ENCODE measurements at regions not wholly inside any gene's neighbourhood (a gene's known extent, or its start where the extent isn't known, plus 50 kb on each side); places are given as distances from the start of the nearest gene placed in this dataset.

DNA sequence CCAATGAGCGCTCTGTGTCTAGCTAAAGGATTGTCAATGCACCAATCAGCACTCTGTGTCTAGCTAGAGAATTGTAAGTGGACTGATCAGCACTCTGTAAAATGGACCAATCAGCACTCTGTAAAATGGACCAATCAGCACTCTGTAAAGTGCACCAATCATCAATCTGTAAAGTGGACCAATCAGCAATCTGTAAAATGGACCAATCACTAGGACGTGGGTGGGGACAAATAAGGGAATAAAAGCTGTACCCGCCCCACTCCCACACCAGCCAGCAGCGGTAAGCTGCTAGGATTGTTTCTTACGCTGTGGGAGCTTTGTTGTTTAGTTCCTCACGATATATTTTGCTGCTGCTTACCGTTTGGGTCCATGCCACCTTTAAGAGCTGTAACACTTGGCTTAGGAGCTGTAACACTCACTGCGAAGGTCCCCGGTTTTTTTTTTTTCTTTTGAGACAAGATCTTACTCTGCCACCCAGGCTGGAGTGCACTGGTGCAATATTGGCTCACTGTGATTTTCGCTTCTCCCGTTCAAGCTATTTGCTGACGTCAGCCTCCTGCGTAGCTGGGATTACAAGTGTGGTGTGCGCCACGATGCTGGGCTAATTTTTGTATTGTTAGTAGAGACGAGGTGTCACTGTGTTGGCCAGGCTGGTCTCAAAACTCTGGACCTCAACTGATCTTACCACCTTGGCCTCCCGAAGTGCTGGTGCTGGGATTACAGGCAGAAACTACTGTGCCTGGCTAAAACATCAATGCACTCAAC, 184.8 kb downstream of the PTPN20 start:
- H3K36me3 Mint-ChIP-seq (ENCODE audit: low read depth) = no peaks in the 10 kb centered on the region
- no peak overlapping the region for H3K4me3 Mint-ChIP-seq (ENCODE audit: unreplicated experiment)
- peaks cover 4% of the 10 kb centered on the region for H3K9me3 Mint-ChIP-seq (ENCODE audit: low read depth)
- H3K27ac Mint-ChIP-seq (ENCODE audit: unreplicated experiment) = no peak overlapping the region
- TF ChIP-seq, protein P1, sequence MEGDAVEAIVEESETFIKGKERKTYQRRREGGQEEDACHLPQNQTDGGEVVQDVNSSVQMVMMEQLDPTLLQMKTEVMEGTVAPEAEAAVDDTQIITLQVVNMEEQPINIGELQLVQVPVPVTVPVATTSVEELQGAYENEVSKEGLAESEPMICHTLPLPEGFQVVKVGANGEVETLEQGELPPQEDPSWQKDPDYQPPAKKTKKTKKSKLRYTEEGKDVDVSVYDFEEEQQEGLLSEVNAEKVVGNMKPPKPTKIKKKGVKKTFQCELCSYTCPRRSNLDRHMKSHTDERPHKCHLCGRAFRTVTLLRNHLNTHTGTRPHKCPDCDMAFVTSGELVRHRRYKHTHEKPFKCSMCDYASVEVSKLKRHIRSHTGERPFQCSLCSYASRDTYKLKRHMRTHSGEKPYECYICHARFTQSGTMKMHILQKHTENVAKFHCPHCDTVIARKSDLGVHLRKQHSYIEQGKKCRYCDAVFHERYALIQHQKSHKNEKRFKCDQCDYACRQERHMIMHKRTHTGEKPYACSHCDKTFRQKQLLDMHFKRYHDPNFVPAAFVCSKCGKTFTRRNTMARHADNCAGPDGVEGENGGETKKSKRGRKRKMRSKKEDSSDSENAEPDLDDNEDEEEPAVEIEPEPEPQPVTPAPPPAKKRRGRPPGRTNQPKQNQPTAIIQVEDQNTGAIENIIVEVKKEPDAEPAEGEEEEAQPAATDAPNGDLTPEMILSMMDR (IDR thresholded peaks at IDR 0.05) = no peak
- H3K27me3 Mint-ChIP-seq (ENCODE audit: low read depth) = peaks cover 2% of the 10 kb centered on the region
- DNase-seq (ENCODE audit: low spot score) = no peak
- H3K4me1 Mint-ChIP-seq (ENCODE audit: low read depth) = no peaks in the 10 kb centered on the region

DNA sequence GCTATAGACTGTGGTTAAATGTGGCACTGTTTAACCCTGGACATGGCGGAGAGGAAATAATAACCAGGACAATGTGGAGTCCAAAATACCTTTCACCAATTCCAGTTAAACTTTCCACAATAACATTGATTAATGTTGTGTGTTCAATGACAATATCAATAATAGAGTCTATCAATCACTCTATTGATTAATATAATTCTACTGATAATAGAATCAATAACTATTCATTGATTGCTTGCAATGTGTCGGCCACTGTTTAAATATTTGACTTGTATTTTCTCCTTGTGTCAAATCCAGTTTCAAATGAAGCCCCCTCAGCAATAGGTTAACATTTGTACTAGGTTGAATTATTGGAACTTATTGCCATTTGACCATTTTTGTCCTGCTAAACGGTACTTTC, 187.0 kb downstream of the PTPN20 start:
- H3K4me1 Mint-ChIP-seq (ENCODE audit: low read depth) = no peaks in the 10 kb centered on the region
- no peak overlapping the region for H3K27ac Mint-ChIP-seq (ENCODE audit: unreplicated experiment)
- TF ChIP-seq, protein P1 (IDR thresholded peaks at IDR 0.05) = no peak
- H3K36me3 Mint-ChIP-seq (ENCODE audit: low read depth) = no peaks in the 10 kb centered on the region
- H3K4me3 Mint-ChIP-seq (ENCODE audit: unreplicated experiment) = no peak overlapping the region
- peaks cover 2% of the 10 kb centered on the region for H3K27me3 Mint-ChIP-seq (ENCODE audit: low read depth)
- no peak for DNase-seq (ENCODE audit: low spot score)
- peaks cover 12% of the 10 kb centered on the region for H3K9me3 Mint-ChIP-seq (ENCODE audit: low read depth)

- no peak overlapping the region for H3K4me3 Mint-ChIP-seq (ENCODE audit: unreplicated experiment)
- no peaks in the 10 kb centered on the region for H3K36me3 Mint-ChIP-seq (ENCODE audit: low read depth)
- DNase-seq (ENCODE audit: low spot score) = no peak
- H3K4me1 Mint-ChIP-seq (ENCODE audit: low read depth) = no peaks in the 10 kb centered on the region
- peaks cover 2% of the 10 kb centered on the region for H3K27me3 Mint-ChIP-seq (ENCODE audit: low read depth)
- H3K27ac Mint-ChIP-seq (ENCODE audit: unreplicated experiment) = no peak overlapping the region
- H3K9me3 Mint-ChIP-seq (ENCODE audit: low read depth) = peaks cover 12% of the 10 kb centered on the region
- TF ChIP-seq, protein P1 (IDR thresholded peaks at IDR 0.05) = no peak
These were observed 187.7 kb downstream of the PTPN20 start for GRCh38 chr10:47098964-47099363.

GRCh38 chr10:47099474-47099873, 188.2 kb downstream of the PTPN20 start:
- TF ChIP-seq, protein P1 (IDR thresholded peaks at IDR 0.05) = no peak
- DNase-seq (ENCODE audit: low spot score) = no peak
- Mint-ChIP-seq H3K4me1 (ENCODE audit: low read depth) (peaks cover 3% of the 10 kb centered on the region), H3K9me3 (ENCODE audit: low read depth) (peaks cover 9% of the 10 kb centered on the region), H3K4me3 (ENCODE audit: unreplicated experiment) (no peak overlapping the region), H3K36me3 (ENCODE audit: low read depth) (no peaks in the 10 kb centered on the region), H3K27me3 (ENCODE audit: low read depth) (peaks cover 2% of the 10 kb centered on the region), H3K27ac (ENCODE audit: unreplicated experiment) (no peak overlapping the region)

DNA sequence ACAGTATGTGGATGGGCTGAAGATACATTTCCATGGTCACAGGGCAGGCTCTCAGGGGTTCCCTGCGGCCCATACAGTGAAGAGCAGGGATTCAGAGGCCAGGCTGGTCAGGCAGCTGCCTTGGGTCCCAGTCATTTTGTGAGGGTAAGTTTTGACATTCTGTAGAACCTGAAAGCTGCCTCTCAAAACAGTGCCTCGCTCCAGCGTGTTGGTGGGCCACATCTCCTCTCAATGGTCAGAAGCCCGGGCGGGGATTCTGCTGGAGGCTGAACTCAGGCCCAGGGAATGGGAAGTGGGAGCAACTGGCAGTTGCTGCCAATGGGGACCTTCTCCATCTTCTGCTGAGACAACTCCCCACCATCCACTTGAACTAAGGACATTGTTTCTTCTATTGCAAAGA, 190.0 kb downstream of the PTPN20 start:
- Mint-ChIP-seq H3K4me1 (ENCODE audit: low read depth) (peaks cover 3% of the 10 kb centered on the region), H3K4me3 (ENCODE audit: unreplicated experiment) (no peak overlapping the region), H3K36me3 (ENCODE audit: low read depth) (no peaks in the 10 kb centered on the region), H3K9me3 (ENCODE audit: low read depth) (peaks cover 8% of the 10 kb centered on the region), H3K27me3 (ENCODE audit: low read depth) (peaks cover 2% of the 10 kb centered on the region), H3K27ac (ENCODE audit: unreplicated experiment) (no peak overlapping the region)
- DNase-seq (ENCODE audit: low spot score) = no peak
- TF ChIP-seq, protein P1 (IDR thresholded peaks at IDR 0.05) = no peak
